DND-41 (cell line): ENCODE measurements at regions not wholly inside any gene's neighbourhood (a gene's known extent, or its start where the extent isn't known, plus 50 kb on each side); places are given as distances from the start of the nearest gene placed in this dataset.

Experiments used
- ATAC-seq: fragments of 200-7000 bp; cut with Tn5 transposase; 3 replicates; pipeline ENCODE4 v1.9.1; 2021; ENCODE audit warnings: low read depth; ENCODE audit not compliant: insufficient read depth
- DNase-seq: peaks from one replicate; pipeline ENCODE4 v3.0.0-alpha.2; 2020
- H2AFZ ChIP-seq: 2 replicates; pipeline ENCODE4 v1.6.0; 2012; ENCODE audit warnings: low read depth, low read length
- H3K27ac ChIP-seq: 2 replicates; pipeline ENCODE4 v1.5.1; 2012; ENCODE audit warnings: low read length, inconsistent platforms
- H3K27me3 ChIP-seq: fragments of 200-600 bp; sonication (generic); 2 replicates; pipeline ENCODE4 v1.6.0; 2012; ENCODE audit warnings: low read length, mild to moderate bottlenecking, inconsistent platforms; ENCODE audit not compliant: insufficient read depth, poor library complexity
- H3K36me3 ChIP-seq: 2 replicates; pipeline ENCODE4 v1.5.1; 2012; ENCODE audit warnings: low read length, inconsistent platforms; ENCODE audit not compliant: insufficient read depth
- H3K4me1 ChIP-seq: 2 replicates; pipeline ENCODE4 v1.5.1; 2012; ENCODE audit warnings: mild to moderate bottlenecking, low read length; ENCODE audit not compliant: insufficient read depth
- H3K4me2 ChIP-seq: 2 replicates; pipeline ENCODE4 v1.6.0; 2012; ENCODE audit warnings: mild to moderate bottlenecking, moderate library complexity, low read length, inconsistent platforms; ENCODE audit not compliant: insufficient read depth
- H3K4me3 ChIP-seq, 2 experiments: fragments of 200-600 bp in 1 of 2; shearing (Covaris generic) in 1 of 2; 2 replicates each; pipeline ENCODE4 v1.5.1; 2012 to 2016; ENCODE audit warnings: inconsistent platforms in 2 of 2, low read length in 2 of 2, mild to moderate bottlenecking in 2 of 2, low read depth in 1 of 2, moderate library complexity in 1 of 2
- H3K79me2 ChIP-seq: 2 replicates; pipeline ENCODE4 v1.6.0; 2012; ENCODE audit warnings: low read length, inconsistent platforms; ENCODE audit not compliant: insufficient read depth
- H3K9ac ChIP-seq: 2 replicates; pipeline ENCODE4 v1.6.0; 2012; ENCODE audit warnings: low read depth, mild to moderate bottlenecking, inconsistent platforms, low read length, moderate library complexity
- H3K9me3 ChIP-seq: 2 replicates; pipeline ENCODE4 v1.5.1; 2012; ENCODE audit warnings: low read length, moderate library complexity, mild to moderate bottlenecking, inconsistent platforms; ENCODE audit not compliant: insufficient read depth, severe bottlenecking
- H4K20me1 ChIP-seq: 2 replicates; pipeline ENCODE4 v1.6.0; 2012; ENCODE audit warnings: low read length; ENCODE audit not compliant: insufficient read depth
- EZH2 ChIP-seq: IDR thresholded peaks from 3 replicates; pipeline ENCODE4 v1.6.1; 2012; ENCODE audit warnings: borderline replicate concordance, low read depth, mild to moderate bottlenecking, moderate library complexity, low read length, inconsistent platforms; ENCODE audit not compliant: severe bottlenecking
- TF ChIP-seq, protein P1 (sequence below): IDR thresholded peaks from 2 replicates; pipeline ENCODE4 v1.5.1; 2012; ENCODE audit warnings: borderline replicate concordance, low read length, moderate library complexity, mild to moderate bottlenecking; ENCODE audit not compliant: poor library complexity, severe bottlenecking; ENCODE audit errors: extremely low read depth

DNA sequence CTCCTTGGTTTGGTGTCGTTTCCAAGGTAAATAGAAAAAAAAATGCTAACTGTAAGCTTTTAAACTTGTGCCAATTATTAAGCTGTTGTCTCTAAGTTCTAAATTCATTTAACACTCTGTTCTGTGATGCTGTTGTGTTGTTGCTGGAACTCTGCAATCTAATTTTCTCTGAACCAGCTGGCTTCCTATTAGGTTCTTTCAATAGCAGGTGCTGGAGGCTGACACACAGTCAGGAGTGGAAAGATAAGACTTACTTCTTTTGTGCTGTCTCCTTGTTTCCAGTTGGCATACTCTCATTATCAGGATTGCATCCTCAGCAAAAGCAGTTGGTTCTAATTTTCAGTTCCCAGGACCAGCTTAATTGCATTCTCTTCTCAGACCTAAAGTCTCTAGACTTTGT is 1252.6 kb upstream of the NUDT12 start:
- DNase-seq (no peak), ATAC-seq (no peak)

DNA sequence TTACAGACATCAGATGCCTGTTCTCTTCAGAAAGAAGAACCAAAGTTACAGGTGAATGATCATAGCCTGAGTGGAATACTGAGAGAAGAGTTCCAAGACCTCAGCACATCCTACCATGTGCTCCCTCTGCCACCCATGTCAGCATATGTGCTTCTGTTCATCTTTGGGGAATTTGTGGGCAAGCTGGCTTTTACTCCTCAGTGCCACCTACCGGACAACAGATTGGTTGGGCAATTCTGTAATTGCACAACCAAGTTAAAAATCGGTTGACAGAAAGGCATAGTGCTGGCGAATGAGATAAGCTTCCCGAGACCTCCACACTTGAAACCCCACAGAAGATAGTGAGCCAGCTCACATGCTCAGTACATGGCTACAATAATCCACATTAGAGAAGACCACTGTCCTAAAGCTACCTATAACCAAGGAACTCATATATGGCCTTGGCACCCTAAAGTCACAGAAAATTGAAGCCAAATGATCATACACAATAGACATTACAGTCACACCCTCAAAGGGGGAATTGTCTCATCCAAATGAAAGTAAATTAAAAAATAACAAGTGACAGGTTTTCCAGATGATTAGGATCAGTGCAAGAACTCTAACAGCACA is 1238.0 kb upstream of the NUDT12 start:
- no peak overlapping the region for H3K9ac ChIP-seq
- H3K4me2 ChIP-seq = no peak overlapping the region
- ATAC-seq (no peak), DNase-seq (no peak)
- H3K79me2 ChIP-seq = no peaks in the 10 kb centered on the region
- no peak overlapping the region for H2AFZ ChIP-seq
- no peaks in the 10 kb centered on the region for H3K4me1 ChIP-seq
- no peaks in the 10 kb centered on the region for H3K9me3 ChIP-seq
- no peaks in the 10 kb centered on the region for H3K27me3 ChIP-seq
- H3K27ac ChIP-seq = no peak overlapping the region
- no peaks in the 10 kb centered on the region for H3K36me3 ChIP-seq
- no peak overlapping the region for H3K4me3 ChIP-seq
- no peaks in the 10 kb centered on the region for H4K20me1 ChIP-seq
- TF ChIP-seq, protein P1, sequence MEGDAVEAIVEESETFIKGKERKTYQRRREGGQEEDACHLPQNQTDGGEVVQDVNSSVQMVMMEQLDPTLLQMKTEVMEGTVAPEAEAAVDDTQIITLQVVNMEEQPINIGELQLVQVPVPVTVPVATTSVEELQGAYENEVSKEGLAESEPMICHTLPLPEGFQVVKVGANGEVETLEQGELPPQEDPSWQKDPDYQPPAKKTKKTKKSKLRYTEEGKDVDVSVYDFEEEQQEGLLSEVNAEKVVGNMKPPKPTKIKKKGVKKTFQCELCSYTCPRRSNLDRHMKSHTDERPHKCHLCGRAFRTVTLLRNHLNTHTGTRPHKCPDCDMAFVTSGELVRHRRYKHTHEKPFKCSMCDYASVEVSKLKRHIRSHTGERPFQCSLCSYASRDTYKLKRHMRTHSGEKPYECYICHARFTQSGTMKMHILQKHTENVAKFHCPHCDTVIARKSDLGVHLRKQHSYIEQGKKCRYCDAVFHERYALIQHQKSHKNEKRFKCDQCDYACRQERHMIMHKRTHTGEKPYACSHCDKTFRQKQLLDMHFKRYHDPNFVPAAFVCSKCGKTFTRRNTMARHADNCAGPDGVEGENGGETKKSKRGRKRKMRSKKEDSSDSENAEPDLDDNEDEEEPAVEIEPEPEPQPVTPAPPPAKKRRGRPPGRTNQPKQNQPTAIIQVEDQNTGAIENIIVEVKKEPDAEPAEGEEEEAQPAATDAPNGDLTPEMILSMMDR = peak; percentile 32
- no peak for TF ChIP-seq EZH2

More for the DNA sequence above, 1252.6 kb upstream of the NUDT12 start:
- no peaks in the 10 kb centered on the region for H3K27me3 ChIP-seq
- no peaks in the 10 kb centered on the region for H3K9me3 ChIP-seq
- no peak overlapping the region for H3K27ac ChIP-seq
- TF ChIP-seq EZH2 = no peak
- TF ChIP-seq, protein P1 = no peak
- no peak overlapping the region for H3K4me2 ChIP-seq
- no peaks in the 10 kb centered on the region for H4K20me1 ChIP-seq
- no peaks in the 10 kb centered on the region for H3K79me2 ChIP-seq
- no peak overlapping the region for H3K9ac ChIP-seq
- no peaks in the 10 kb centered on the region for H3K36me3 ChIP-seq
- no peaks in the 10 kb centered on the region for H3K4me1 ChIP-seq
- no peak overlapping the region for H2AFZ ChIP-seq
- H3K4me3 ChIP-seq = no peak overlapping the region

DNA sequence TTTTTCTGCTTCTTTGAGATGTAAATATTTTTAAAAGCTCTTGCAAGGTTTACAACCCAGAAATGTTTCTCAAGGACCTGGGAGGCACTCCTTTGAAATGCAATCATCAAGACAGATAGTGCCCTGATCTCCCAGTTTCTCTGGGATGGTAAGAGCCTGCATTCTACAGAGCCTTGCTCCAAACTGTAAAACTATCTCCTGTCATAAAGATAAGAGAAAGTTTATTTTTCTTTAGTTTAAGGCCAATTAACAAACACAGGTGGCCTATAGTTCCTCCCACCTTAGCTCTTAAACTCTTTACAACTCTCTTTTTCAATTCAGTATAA is 1231.1 kb upstream of the NUDT12 start:
- no peak overlapping the region for H2AFZ ChIP-seq
- no peak overlapping the region for H3K9ac ChIP-seq
- no peaks in the 10 kb centered on the region for H3K36me3 ChIP-seq
- TF ChIP-seq, protein P1 = no peak
- no peak for TF ChIP-seq EZH2
- no peaks in the 10 kb centered on the region for H3K4me1 ChIP-seq
- no peak for ATAC-seq
- no peak for DNase-seq
- no peak overlapping the region for H3K4me3 ChIP-seq
- no peaks in the 10 kb centered on the region for H4K20me1 ChIP-seq
- no peaks in the 10 kb centered on the region for H3K27me3 ChIP-seq
- H3K9me3 ChIP-seq = no peaks in the 10 kb centered on the region
- no peak overlapping the region for H3K4me2 ChIP-seq
- H3K27ac ChIP-seq = no peak overlapping the region
- no peaks in the 10 kb centered on the region for H3K79me2 ChIP-seq
